ENCODE measurements at regions not wholly inside any gene's neighbourhood (a gene's known extent, or its start where the extent isn't known, plus 50 kb on each side); places are given as distances from the start of the nearest gene placed in this dataset.
"Not testable (repeated sequence)": the region's sequence is repeated elsewhere in the genome, so short reads cannot be mapped to it uniquely, and the experiment has no call there.

DNA sequence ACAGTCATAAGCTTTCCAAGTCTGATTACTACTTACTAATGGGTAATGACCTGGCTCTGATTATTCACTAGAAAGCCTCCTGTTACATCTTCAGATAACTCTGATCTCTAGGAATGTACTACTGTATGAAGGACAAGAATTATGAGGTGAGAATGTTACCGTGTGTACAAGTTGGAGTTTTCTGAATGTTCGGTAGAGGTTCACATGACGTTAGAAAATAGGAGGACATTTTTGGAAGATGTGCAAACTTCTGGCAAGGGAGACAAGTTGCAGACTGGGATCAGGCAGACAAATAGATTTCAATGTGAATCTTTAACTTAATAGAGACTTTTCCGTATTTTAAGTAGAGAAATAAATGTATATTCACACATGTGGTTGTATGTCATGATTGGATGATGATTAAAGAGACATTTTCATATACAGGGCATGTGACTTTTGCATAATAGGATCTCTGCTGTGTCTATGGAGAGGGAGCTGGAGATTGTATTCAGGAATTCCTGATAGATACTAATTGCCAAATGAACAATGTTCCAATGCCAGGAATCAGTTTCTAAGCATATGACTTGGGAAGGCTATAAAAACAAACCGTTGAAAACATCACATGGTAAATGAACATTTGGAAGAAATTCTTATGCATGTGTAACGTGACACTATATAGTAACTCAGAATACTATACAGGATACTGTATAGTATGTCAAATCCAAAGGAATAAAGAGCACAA lies 1695.8 kb upstream of the PIK3C3 start:
- DNase-seq (ENCODE audit: low read depth in 4 of 4, low spot score in 3 of 4): no peak

DNA sequence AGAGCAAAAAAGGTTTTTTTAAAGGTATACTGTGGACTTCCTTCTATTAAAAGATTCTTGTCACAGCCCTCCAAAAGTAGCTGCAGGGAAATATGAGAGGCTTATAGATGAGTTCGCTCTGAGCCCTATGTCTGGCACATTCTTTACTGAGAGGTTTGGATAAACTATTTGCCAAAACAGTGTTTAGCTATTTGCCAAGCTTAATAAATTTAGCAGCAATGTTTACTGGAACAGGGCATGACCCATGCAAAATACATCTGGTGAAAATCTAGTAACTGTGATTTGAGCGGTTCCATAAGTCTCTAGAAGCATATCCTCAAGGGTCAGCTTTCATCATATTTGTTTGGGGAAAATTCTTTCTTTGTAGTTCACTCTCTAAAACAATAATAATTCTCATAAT lies 1696.7 kb upstream of the PIK3C3 start:
- DNase-seq (ENCODE audit: low read depth in 4 of 4, low spot score in 3 of 4): no peak

- DNase-seq (ENCODE audit: low read depth in 4 of 4, low spot score in 3 of 4): no peak
Measured at GRCh38 chr18:40250236-40250635, 1704.8 kb upstream of the PIK3C3 start.

GRCh38 chr18:40249390-40250080 lies 1705.5 kb upstream of the PIK3C3 start:
- no peak for DNase-seq (ENCODE audit: low read depth in 4 of 4, low spot score in 3 of 4)

DNA sequence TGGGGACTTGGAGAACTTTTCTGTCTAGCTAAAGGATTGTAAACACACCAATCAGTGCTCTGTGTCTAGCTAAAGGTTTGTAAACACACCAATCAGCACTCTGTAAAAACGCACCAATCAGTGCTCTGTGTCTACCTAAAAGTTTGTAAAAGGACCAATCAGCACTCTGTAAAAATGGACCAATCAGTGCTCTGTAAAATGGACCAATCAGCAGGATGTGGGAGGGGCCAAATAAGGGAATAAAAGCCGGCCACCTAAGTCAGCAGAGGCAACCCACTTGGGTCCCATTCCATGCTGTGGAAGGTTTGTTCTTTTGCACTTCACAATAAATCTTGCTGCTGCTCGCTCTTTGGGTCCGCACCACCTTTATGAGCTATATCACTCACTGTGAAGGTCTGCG lies 1709.4 kb upstream of the PIK3C3 start:
- not testable (repeated sequence) for DNase-seq (ENCODE audit: low read depth in 4 of 4, low spot score in 3 of 4)

DNA sequence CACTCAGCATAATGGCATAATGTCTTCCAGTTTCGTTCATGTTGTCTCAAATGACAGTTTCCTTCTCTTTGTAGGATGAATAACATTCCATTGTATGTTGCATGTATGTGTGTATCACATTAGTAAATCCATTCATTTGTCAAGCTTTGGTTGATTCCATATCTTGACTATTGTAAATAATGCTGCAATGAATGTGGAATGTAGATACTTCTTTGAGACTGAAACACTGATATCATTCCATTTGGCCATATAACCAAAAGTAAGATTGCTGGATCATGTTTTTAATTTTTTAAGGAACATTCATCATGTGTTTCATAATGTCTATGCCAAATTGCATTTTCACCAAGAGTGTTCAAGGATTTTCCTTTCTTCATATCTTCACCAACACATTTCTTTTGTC lies 1711.4 kb upstream of the PIK3C3 start:
- DNase-seq (ENCODE audit: low read depth in 4 of 4, low spot score in 3 of 4): no peak

DNA sequence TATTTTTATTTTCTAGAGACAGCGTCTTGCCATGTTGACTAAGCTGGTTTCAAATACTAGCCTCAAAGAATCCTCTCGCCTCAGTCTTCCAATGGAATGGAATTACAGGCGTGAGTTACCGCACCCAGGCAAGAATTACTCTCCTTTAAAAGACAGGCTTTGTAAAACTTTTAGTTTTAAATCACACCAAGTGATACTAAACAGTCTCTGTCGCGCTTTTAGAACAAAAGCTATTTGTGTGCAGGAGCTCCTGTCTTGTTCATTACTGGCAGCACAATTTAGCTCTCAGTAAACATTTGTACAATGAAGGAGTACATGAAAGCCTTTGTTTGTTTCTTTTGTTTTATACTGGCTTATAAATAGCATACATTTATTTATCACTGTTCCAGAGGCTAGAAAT lies 1719.2 kb upstream of the PIK3C3 start:
- DNase-seq (ENCODE audit: low read depth in 4 of 4, low spot score in 3 of 4): no peak

DNA sequence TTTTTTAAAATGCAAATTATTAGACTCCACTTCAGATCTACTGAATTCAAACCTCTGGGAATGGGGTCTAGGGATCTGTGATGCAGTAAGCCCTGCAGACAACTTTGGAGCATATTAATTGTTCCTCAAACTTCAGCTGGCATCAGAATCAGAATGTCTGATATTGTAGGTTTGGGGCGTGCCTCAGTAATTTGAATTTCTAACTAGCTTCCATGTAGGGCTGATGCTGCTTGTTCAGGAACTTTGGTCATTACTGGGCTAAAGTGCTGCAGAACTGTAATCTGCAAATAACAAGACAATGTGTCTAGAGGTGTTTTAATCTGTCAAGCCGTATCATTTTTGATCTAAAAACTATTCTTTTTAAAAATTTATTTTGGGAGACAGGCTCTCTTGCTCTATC lies 1719.7 kb upstream of the PIK3C3 start:
- no peak for DNase-seq (ENCODE audit: low read depth in 4 of 4, low spot score in 3 of 4)

GRCh38 chr18:40233931-40234616 lies 1721.0 kb upstream of the PIK3C3 start:
- DNase-seq (ENCODE audit: low read depth in 4 of 4, low spot score in 3 of 4): no peak

DNA sequence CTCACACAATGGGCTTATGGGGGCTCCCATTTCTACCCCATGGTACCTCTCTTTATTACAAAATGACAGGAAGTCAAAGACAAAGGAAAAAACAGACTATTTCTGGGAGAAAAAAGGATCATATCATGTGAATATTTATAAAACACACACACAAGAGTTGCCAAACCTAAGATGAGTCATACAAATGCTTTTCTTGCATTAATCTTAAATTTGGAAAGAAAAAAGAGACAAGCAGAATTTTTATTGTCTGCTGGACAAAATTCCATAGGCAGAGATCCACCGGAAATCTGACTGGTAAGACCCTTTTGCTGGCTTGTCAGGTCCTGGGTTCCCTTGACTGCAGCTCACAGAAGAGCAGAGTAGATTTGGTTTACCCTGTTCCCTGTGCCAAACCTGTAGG lies 1732.3 kb upstream of the PIK3C3 start:
- DNase-seq (ENCODE audit: low read depth in 4 of 4, low spot score in 3 of 4): no peak

- no peak for DNase-seq (ENCODE audit: low read depth in 4 of 4, low spot score in 3 of 4)
Measured at GRCh38 chr18:40216856-40217255, 1738.2 kb upstream of the PIK3C3 start.

- DNase-seq (ENCODE audit: low read depth in 4 of 4, low spot score in 3 of 4): no peak
Measured at GRCh38 chr18:40215979-40216378, 1739.1 kb upstream of the PIK3C3 start.

DNA sequence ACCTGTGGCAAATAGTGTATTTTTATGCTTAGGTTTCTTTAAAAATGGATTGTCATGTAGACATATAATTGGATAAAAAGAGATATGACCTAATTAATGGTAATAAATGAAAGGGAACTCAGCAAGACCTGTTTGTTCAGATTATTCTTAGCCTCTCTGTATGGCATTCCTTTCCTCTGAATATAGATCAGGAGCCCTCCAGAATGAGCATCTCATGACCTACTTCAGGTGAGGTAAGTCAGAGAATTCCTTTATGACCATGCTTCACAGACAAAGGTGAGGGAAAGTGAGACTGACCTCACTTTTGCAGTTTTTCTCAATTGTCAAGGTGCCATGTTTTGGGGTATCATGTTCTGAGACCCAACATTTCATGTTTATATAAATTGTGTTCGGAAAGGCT lies 1744.3 kb upstream of the PIK3C3 start:
- no peak for DNase-seq (ENCODE audit: low read depth in 4 of 4, low spot score in 3 of 4)

- DNase-seq (ENCODE audit: low read depth in 4 of 4, low spot score in 3 of 4): no peak
Measured at GRCh38 chr18:40208958-40209357, 1746.1 kb upstream of the PIK3C3 start.

GRCh38 chr18:40197711-40198110 lies 1757.3 kb upstream of the PIK3C3 start:
- DNase-seq (ENCODE audit: low read depth in 4 of 4, low spot score in 3 of 4): no peak

DNA sequence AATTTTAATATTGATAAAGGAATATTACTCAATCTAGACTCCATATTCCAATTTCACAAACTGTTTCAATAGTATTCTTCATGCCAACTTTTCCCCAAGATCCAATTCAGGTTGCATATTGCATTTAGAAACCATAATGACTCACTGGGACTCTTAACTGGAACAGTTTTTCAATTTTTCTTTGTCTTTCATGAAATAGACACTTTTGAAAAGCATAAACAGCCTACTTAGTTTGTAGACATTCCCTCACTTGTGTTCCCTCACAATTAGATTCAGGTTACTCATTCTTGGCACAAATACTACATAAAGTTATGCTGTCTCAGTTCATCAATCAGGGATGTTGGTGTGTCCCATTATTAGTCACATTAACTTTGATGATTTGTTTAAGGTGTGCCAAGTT lies 1768.4 kb upstream of the PIK3C3 start:
- no peak for DNase-seq (ENCODE audit: low read depth in 4 of 4, low spot score in 3 of 4)

GRCh38 chr18:40179729-40180461 lies 1775.1 kb upstream of the PIK3C3 start:
- no peak for DNase-seq (ENCODE audit: low read depth in 4 of 4, low spot score in 3 of 4)

DNA sequence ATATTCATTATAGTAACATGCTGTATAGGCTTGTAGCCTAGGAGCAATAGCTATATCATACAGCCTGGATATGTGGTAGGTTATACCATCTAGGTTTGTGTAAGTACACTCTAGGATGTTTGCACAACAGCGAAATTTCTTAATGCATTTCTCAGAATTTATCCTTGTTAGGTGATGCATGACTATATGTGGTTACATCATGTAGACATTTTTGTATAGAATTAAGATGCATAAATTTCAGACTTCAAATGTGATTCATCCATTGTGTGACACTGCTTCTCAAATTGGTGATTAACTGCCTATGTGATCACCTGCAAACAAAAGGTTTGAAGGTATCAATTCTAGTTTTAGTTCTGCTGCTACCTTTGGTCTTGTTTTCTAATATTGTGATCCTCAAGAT lies 1787.0 kb upstream of the PIK3C3 start:
- DNase-seq (ENCODE audit: low read depth in 4 of 4, low spot score in 3 of 4): no peak

- no peak for DNase-seq (ENCODE audit: low read depth in 4 of 4, low spot score in 3 of 4)
Measured at GRCh38 chr18:40163254-40163653, 1791.8 kb upstream of the PIK3C3 start.

DNA sequence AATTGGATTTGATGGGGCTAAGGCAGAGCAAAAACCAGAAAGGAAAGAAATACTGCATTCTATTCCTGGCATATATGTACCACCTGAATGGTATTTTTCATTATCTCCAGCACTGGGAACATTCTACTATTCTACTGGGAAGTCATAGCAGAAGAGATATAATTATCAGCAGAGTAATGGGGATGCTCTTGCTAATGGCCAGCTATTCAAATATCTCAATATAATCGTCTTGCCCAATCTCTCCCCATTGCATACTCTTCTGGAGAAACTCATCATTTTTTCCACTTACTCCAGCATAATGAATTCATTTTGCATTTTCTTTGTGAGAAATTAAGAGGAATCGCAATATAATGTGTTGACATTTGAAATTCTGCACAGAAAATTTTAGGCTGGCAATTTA lies 1794.7 kb upstream of the PIK3C3 start:
- DNase-seq (ENCODE audit: low read depth in 4 of 4, low spot score in 3 of 4): no peak

Data from right renal pelvis (tissue), 4 donors.